Naive thymus-derived CD8-positive, alpha-beta T cell (primary cell): ENCODE measurements at regions not wholly inside any gene's neighbourhood (a gene's known extent, or its start where the extent isn't known, plus 50 kb on each side); places are given as distances from the start of the nearest gene placed in this dataset.

Experiments used
- ATAC-seq, 2 donors: fragments of 150-1000 bp; cut with Tn5 transposase in 1 of 2; sonication (Bioruptor Pico), chemical (Tn5 transposase) in 1 of 2; 1 replicate in 1 of 2; 2 replicates in 1 of 2; pipeline ENCODE4 v1.10.0; 2021; ENCODE audit warnings: mild to moderate bottlenecking in 2 of 2, moderate library complexity in 2 of 2
- POLR2A ChIA-PET: fragments of 350-600 bp; sonication (Branson Sonifier 250); formaldehyde crosslinking; loops from one replicate; lab custom pipeline; 2021; ENCODE audit warnings: antibody characterized with exemption; lab: Charles Lee
- DNase-seq, 10 donors: peaks; one replicate each; pipeline versions ENCODE4 v3.0.0 to v3.0.0-alpha.2; 2020 to 2022
- H3K27ac Mint-ChIP-seq, 10 donors: one replicate each; pipeline ENCODE4 v1.8.0; 2020 to 2022; ENCODE audit warnings: mild to moderate bottlenecking in 10 of 10, mixed read lengths in 10 of 10, moderate library complexity in 4 of 10, inconsistent platforms in 1 of 10
- H3K27me3 Mint-ChIP-seq, 5 donors: one replicate each; pipeline ENCODE4 v1.8.0; 2021 to 2022; ENCODE audit warnings: mixed read lengths in 5 of 5
- H3K36me3 Mint-ChIP-seq, 3 donors: one replicate each; pipeline ENCODE4 v1.8.0; 2020 to 2022; ENCODE audit warnings: mixed read lengths in 3 of 3, mild to moderate bottlenecking in 2 of 3, inconsistent platforms in 1 of 3
- H3K4me1 Mint-ChIP-seq, 4 donors: one replicate each; pipeline ENCODE4 v1.8.0; 2021 to 2022; ENCODE audit warnings: mixed read lengths in 4 of 4
- H3K4me3 Mint-ChIP-seq, 10 donors: one replicate each; pipeline ENCODE4 v1.8.0; 2020 to 2022; ENCODE audit warnings: mild to moderate bottlenecking in 10 of 10, mixed read lengths in 10 of 10, moderate library complexity in 6 of 10, inconsistent platforms in 1 of 10
- H3K9me3 Mint-ChIP-seq, 9 donors: one replicate each; pipeline ENCODE4 v1.8.0; 2020 to 2022; ENCODE audit warnings: mixed read lengths in 9 of 9, mild to moderate bottlenecking in 3 of 9, inconsistent platforms in 1 of 9, moderate library complexity in 1 of 9

GRCh38 chr12:25829192-25829591, 129.3 kb upstream of the RASSF8 start:
- POLR2A ChIA-PET: no interaction called here
- DNase-seq (no peak), ATAC-seq (no peak)
- peaks cover 0 to 27% (median 2%) of the 10 kb centered on the region in 5 donors for H3K27me3 Mint-ChIP-seq
- H3K36me3 Mint-ChIP-seq: no peaks in the 10 kb centered on the region
- H3K27ac Mint-ChIP-seq: no peak overlapping the region
- no peaks in the 10 kb centered on the region for H3K9me3 Mint-ChIP-seq
- no peaks in the 10 kb centered on the region for H3K4me1 Mint-ChIP-seq
- H3K4me3 Mint-ChIP-seq: no peak overlapping the region

- no peak for ATAC-seq
These were observed 128.0 kb upstream of the RASSF8 start for GRCh38 chr12:25830456-25830855.

GRCh38 chr12:25833657-25834056, 124.8 kb upstream of the RASSF8 start:
- H3K36me3 Mint-ChIP-seq: peaks cover 0 to 8% (median 0%) of the 10 kb centered on the region in 3 donors
- POLR2A ChIA-PET: no interaction called here
- DNase-seq: no peak
- H3K27me3 Mint-ChIP-seq: peaks cover 0 to 18% (median 2%) of the 10 kb centered on the region in 5 donors
- peaks cover 0 to 4% (median 0%) of the 10 kb centered on the region in 9 donors for H3K9me3 Mint-ChIP-seq
- ATAC-seq: no peak
- no peak overlapping the region for H3K27ac Mint-ChIP-seq
- no peak overlapping the region for H3K4me3 Mint-ChIP-seq
- no peaks in the 10 kb centered on the region for H3K4me1 Mint-ChIP-seq

More at GRCh38 chr12:25830456-25830855, 128.0 kb upstream of the RASSF8 start:
- Mint-ChIP-seq H3K36me3 (peaks cover 0 to 2% (median 0%) of the 10 kb centered on the region in 3 donors), H3K27ac (no peak overlapping the region), H3K4me3 (no peak overlapping the region), H3K27me3 (peaks cover 0 to 27% (median 2%) of the 10 kb centered on the region in 5 donors), H3K4me1 (no peaks in the 10 kb centered on the region), H3K9me3 (no peaks in the 10 kb centered on the region)
- POLR2A ChIA-PET: no interaction called here
- no peak for DNase-seq

- Mint-ChIP-seq H3K36me3 (peaks cover 0 to 8% (median 0%) of the 10 kb centered on the region in 3 donors), H3K4me1 (no peaks in the 10 kb centered on the region), H3K27me3 (peaks cover 0 to 14% (median 2%) of the 10 kb centered on the region in 5 donors), H3K4me3 (no peak overlapping the region), H3K27ac (no peak overlapping the region), H3K9me3 (peaks cover 0 to 4% (median 0%) of the 10 kb centered on the region in 9 donors)
- no peak for ATAC-seq
- DNase-seq: no peak
- POLR2A ChIA-PET: no interaction called here
These were observed 123.1 kb upstream of the RASSF8 start for GRCh38 chr12:25835385-25835784.

DNA sequence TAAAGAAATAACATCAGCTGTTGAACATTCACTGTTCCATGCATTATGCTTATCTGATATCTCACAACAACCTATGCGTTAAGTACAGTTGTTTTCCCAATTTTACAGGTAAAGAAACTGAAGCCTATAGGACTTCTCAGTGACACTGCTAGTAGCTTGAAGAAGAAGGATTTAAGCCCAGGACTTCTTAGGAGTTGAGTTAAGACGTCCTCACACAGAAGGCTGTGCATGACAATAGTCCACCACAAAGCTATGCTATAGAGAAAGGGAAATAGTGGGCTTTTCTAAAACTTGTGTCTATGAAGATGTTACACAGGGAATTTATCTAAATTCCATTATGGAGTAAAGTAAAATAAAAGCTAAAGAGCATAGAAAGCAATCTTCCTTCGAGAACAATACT, 120.5 kb upstream of the RASSF8 start:
- Mint-ChIP-seq H3K9me3 (peaks cover 0 to 4% (median 0%) of the 10 kb centered on the region in 9 donors), H3K36me3 (peaks cover 0 to 8% (median 0%) of the 10 kb centered on the region in 3 donors), H3K4me3 (no peak overlapping the region), H3K27me3 (peaks cover 0 to 2% (median 0%) of the 10 kb centered on the region in 5 donors), H3K27ac (no peak overlapping the region), H3K4me1 (peaks cover 0 to 2% (median 1%) of the 10 kb centered on the region in 4 donors)
- POLR2A ChIA-PET: no interaction called here
- ATAC-seq: no peak
- DNase-seq: no peak

GRCh38 chr12:25839470-25839869, 119.0 kb upstream of the RASSF8 start:
- Mint-ChIP-seq H3K4me1 (peaks cover 0 to 7% (median 7%) of the 10 kb centered on the region in 4 donors), H3K9me3 (peaks cover 0 to 4% (median 0%) of the 10 kb centered on the region in 9 donors), H3K27ac (no peak overlapping the region), H3K27me3 (no peaks in the 10 kb centered on the region), H3K36me3 (peaks cover 0 to 8% (median 0%) of the 10 kb centered on the region in 3 donors), H3K4me3 (no peak overlapping the region)
- POLR2A ChIA-PET: no interaction called here
- DNase-seq: no peak
- ATAC-seq: no peak

DNA sequence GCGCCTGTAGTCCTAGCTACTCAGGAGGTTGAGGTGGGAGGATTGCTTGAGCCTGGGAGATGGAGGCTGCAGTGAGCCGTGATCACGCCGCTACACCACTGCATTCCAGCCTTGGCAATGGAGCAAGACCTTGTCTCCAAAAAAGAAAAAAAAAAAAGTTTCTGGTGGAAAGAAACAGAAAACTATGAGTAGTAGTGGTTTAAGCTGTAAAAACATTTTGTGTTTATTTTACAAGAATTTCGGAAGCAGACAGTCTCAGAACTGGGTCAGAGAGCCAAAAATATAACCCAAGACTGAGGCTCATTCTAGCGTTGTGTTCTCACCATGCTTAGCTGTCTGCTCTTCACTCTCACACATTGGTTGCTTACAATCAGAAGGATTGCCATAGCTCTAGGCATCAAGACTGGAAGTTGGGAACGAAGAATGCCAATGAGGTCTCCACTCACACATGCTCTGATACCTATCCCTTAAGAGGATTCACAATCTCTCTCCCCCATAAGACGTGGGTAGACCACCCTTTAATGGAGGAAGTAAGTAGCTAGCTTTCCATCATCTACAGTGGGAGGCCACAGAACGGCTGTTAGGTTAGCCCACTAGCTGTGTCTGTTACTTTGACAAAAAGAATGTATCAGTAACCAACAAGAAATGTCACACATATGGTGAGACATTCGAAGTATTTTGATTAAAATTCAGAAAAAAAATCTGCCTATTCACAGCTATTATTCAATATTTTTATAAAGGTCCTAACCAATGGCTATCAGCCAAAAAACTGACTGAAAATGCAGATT, 117.6 kb upstream of the RASSF8 start:
- no peak for ATAC-seq
- H3K4me1 Mint-ChIP-seq: peaks cover 0 to 7% (median 7%) of the 10 kb centered on the region in 4 donors
- H3K4me3 Mint-ChIP-seq: no peak overlapping the region
- peaks cover 0 to 4% (median 0%) of the 10 kb centered on the region in 9 donors for H3K9me3 Mint-ChIP-seq
- peaks cover 0 to 1% (median 0%) of the 10 kb centered on the region in 5 donors for H3K27me3 Mint-ChIP-seq
- POLR2A ChIA-PET: no interaction called here
- H3K27ac Mint-ChIP-seq: no peak overlapping the region
- peaks cover 0 to 3% (median 0%) of the 10 kb centered on the region in 3 donors for H3K36me3 Mint-ChIP-seq
- no peak for DNase-seq

- DNase-seq: no peak
These were observed 116.2 kb upstream of the RASSF8 start for GRCh38 chr12:25842254-25842653.

DNA sequence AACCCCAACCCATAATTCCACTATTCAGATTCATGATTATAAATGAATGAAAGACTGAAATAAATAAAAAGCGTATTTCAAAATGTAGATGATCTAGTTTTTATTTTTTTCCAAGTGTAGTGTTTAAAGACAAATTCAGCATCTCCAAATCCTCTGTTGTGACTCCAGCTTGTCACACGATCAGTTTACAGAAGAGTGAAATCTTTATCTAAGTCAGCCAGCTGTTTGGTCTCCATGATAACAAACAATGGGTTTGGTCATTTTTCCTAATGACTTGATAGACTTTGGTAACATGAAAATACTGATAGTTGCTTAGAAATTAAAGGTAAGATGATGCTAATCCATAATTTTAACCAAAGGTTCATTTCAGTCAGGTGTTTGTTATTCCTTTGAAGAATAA, 114.5 kb upstream of the RASSF8 start:
- H3K4me3 Mint-ChIP-seq: no peak overlapping the region
- ATAC-seq (no peak), DNase-seq (no peak)
- H3K36me3 Mint-ChIP-seq: no peaks in the 10 kb centered on the region
- POLR2A ChIA-PET: no interaction called here
- H3K9me3 Mint-ChIP-seq: peaks cover 0 to 3% (median 0%) of the 10 kb centered on the region in 9 donors
- H3K27me3 Mint-ChIP-seq: peaks cover 0 to 1% (median 0%) of the 10 kb centered on the region in 5 donors
- H3K4me1 Mint-ChIP-seq: peaks cover 0 to 7% (median 7%) of the 10 kb centered on the region in 4 donors
- H3K27ac Mint-ChIP-seq: peak overlapping the region in 1 of 10 donors; percentile 56

More at GRCh38 chr12:25842254-25842653, 116.2 kb upstream of the RASSF8 start:
- ATAC-seq: no peak
- Mint-ChIP-seq H3K9me3 (peaks cover 0 to 3% (median 0%) of the 10 kb centered on the region in 9 donors), H3K4me1 (peaks cover 0 to 7% (median 7%) of the 10 kb centered on the region in 4 donors), H3K27me3 (peaks cover 0 to 1% (median 0%) of the 10 kb centered on the region in 5 donors), H3K36me3 (no peaks in the 10 kb centered on the region), H3K4me3 (no peak overlapping the region), H3K27ac (no peak overlapping the region)
- POLR2A ChIA-PET: no interaction called here

GRCh38 chr12:25845415-25845814, 113.1 kb upstream of the RASSF8 start:
- POLR2A ChIA-PET: no interaction called here
- Mint-ChIP-seq H3K9me3 (peaks cover 0 to 3% (median 0%) of the 10 kb centered on the region in 9 donors), H3K4me3 (no peak overlapping the region), H3K36me3 (no peaks in the 10 kb centered on the region), H3K4me1 (peaks cover 0 to 7% (median 7%) of the 10 kb centered on the region in 4 donors), H3K27me3 (peaks cover 0 to 6% (median 1%) of the 10 kb centered on the region in 5 donors), H3K27ac (no peak overlapping the region)
- DNase-seq (no peak), ATAC-seq (no peak)

DNA sequence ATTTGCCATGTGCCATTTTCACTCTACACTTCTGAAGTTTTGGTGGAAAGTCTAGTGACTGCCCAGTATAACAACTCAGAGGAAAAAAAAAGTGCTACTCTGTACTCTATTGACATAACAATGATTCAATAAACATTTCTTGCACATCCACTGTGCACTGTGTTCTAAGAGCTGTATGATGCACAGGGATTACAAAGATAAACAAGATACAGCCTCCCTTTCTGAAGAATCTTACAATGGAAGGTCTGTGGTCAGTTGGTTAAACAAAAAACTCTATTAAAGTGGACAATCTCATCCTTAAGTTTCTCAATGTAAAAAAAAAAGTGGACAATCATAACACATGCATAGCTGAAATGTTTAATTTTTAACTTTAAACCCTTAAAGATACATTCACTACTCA, 105.7 kb upstream of the RASSF8 start:
- POLR2A ChIA-PET: no interaction called here
- no peak for ATAC-seq

GRCh38 chr12:25853316-25854095, 105.0 kb upstream of the RASSF8 start:
- no peak overlapping the region for H3K27ac Mint-ChIP-seq
- no peaks in the 10 kb centered on the region for H3K36me3 Mint-ChIP-seq
- DNase-seq: no peak
- no peaks in the 10 kb centered on the region for H3K9me3 Mint-ChIP-seq
- H3K27me3 Mint-ChIP-seq: peaks cover 0 to 20% (median 0%) of the 10 kb centered on the region in 5 donors
- no peak for ATAC-seq
- POLR2A ChIA-PET: no interaction called here
- no peak overlapping the region for H3K4me3 Mint-ChIP-seq
- no peaks in the 10 kb centered on the region for H3K4me1 Mint-ChIP-seq

More for the DNA sequence above, 105.7 kb upstream of the RASSF8 start:
- Mint-ChIP-seq H3K4me1 (no peaks in the 10 kb centered on the region), H3K9me3 (no peaks in the 10 kb centered on the region), H3K27ac (peak overlapping the region in 1 of 10 donors; percentile 74), H3K36me3 (no peaks in the 10 kb centered on the region), H3K27me3 (peaks cover 0 to 20% (median 0%) of the 10 kb centered on the region in 5 donors), H3K4me3 (no peak overlapping the region)
- no peak for DNase-seq

GRCh38 chr12:25854991-25855390, 103.5 kb upstream of the RASSF8 start:
- H3K4me3 Mint-ChIP-seq: no peak overlapping the region
- POLR2A ChIA-PET: no interaction called here
- peaks cover 2 to 13% (median 6%) of the 10 kb centered on the region in 4 donors for H3K4me1 Mint-ChIP-seq
- H3K36me3 Mint-ChIP-seq: no peaks in the 10 kb centered on the region
- no peak overlapping the region for H3K27ac Mint-ChIP-seq
- peaks cover 0 to 14% (median 0%) of the 10 kb centered on the region in 5 donors for H3K27me3 Mint-ChIP-seq
- no peak for ATAC-seq
- no peak for DNase-seq
- no peaks in the 10 kb centered on the region for H3K9me3 Mint-ChIP-seq
